B cell (primary cell): ENCODE measurements at regions not wholly inside any gene's neighbourhood (a gene's known extent, or its start where the extent isn't known, plus 50 kb on each side); places are given as distances from the start of the nearest gene placed in this dataset.

ENCODE experiments used
- ATAC-seq: fragments of 200-7000 bp; cut with Tn5 transposase; one replicate; pipeline ENCODE4 v1.10.0; 2021; ENCODE audit warnings: low read depth, mild to moderate bottlenecking, moderate number of reproducible peaks, moderate library complexity
- CTCF ChIA-PET: fragments of 350-600 bp; sonication (Branson Sonifier 250); formaldehyde crosslinking; loops from one replicate; lab custom pipeline; 2021; ENCODE audit warnings: antibody characterized with exemption, inconsistent platforms; lab: Charles Lee
- POLR2A ChIA-PET: fragments of 350-600 bp; sonication (Branson Sonifier 250); formaldehyde crosslinking; loops from one replicate; lab custom pipeline; 2021; ENCODE audit warnings: antibody characterized with exemption; lab: Charles Lee
- DNase-seq: peaks from one replicate; pipeline ENCODE4 v3.0.0; 2013
- H2AFZ ChIP-seq: 2 replicates; pipeline ENCODE4 v1.6.1; 2012; ENCODE audit warnings: mild to moderate bottlenecking, low read depth, low read length; ENCODE audit not compliant: insufficient read depth, poor library complexity, severe bottlenecking
- H3K27ac ChIP-seq, 2 donors: 1 replicate in 1 of 2; 2 replicates in 1 of 2; pipeline ENCODE4 v1.5.1; 2012 to 2013; ENCODE audit warnings: low read length in 2 of 2, mild to moderate bottlenecking in 2 of 2, moderate library complexity in 1 of 2
- H3K27me3 ChIP-seq, 4 experiments: fragments of 200-600 bp in 1 of 4; sonication (generic) in 1 of 4; replicated peaks in 1 of 4; 1 replicate in 2 of 4; 2 replicates in 2 of 4; pipeline versions ENCODE4 v1.6.1 to v1.7.0; 2013 to 2016; ENCODE audit warnings: low read length in 3 of 4, mild to moderate bottlenecking in 2 of 4, mixed read lengths in 1 of 4, moderate library complexity in 1 of 4; ENCODE audit not compliant: insufficient read depth in 4 of 4, control insufficient read depth in 3 of 4; ENCODE audit errors: control extremely low read depth in 1 of 4
- H3K36me3 ChIP-seq, 2 experiments: replicated peaks in 1 of 2; 1 replicate in 1 of 2; 2 replicates in 1 of 2; pipeline versions ENCODE4 v1.6.1 to v1.7.1; 2013; ENCODE audit warnings: low read length in 1 of 2; ENCODE audit not compliant: insufficient read depth in 2 of 2, control insufficient read depth in 1 of 2; ENCODE audit errors: control extremely low read depth in 1 of 2, extremely low read depth in 1 of 2
- H3K4me1 ChIP-seq, 2 donors: fragments of 200-600 bp in 1 of 2; sonication (generic) in 1 of 2; 1 replicate in 1 of 2; 2 replicates in 1 of 2; pipeline versions ENCODE4 v1.5.1 to v1.6.1; 2013 to 2017; ENCODE audit warnings: low read length in 2 of 2; ENCODE audit not compliant: control insufficient read depth in 2 of 2, insufficient read depth in 2 of 2
- H3K4me2 ChIP-seq: replicated peaks from 2 replicates; pipeline ENCODE3; 2012; ENCODE audit warnings: mild to moderate bottlenecking, low read depth, low read length; ENCODE audit not compliant: poor library complexity, severe bottlenecking
- H3K4me3 ChIP-seq, 5 experiments: fragments of 200-600 bp in 1 of 5; sonication (generic) in 1 of 5; 1 replicate in 3 of 5; 2 replicates in 2 of 5; pipeline versions ENCODE4 v1.5.1 to v1.7.0; 2011 to 2016; ENCODE audit warnings: low read length in 4 of 5, mild to moderate bottlenecking in 4 of 5, low read depth in 2 of 5, control low read depth in 1 of 5, moderate library complexity in 1 of 5; ENCODE audit not compliant: insufficient read depth in 1 of 5; ENCODE audit errors: control extremely low read depth in 1 of 5, extremely low read depth in 1 of 5
- H3K79me2 ChIP-seq: fragments of 200-600 bp; sonication (generic); one replicate; pipeline ENCODE4 v1.6.0; 2016; ENCODE audit warnings: low read length; ENCODE audit not compliant: control insufficient read depth, insufficient read depth
- H3K9ac ChIP-seq: fragments of 200-600 bp; sonication (generic); 2 replicates; pipeline ENCODE4 v1.6.1; 2017; ENCODE audit warnings: mild to moderate bottlenecking, low read length, moderate library complexity
- H3K9me3 ChIP-seq, 3 donors: one replicate each; pipeline versions ENCODE4 v1.6.1 to v1.7.1; 2013; ENCODE audit warnings: low read length in 2 of 3; ENCODE audit not compliant: control insufficient read depth in 2 of 3, insufficient read depth in 1 of 3; ENCODE audit errors: control extremely low read depth in 1 of 3
- H4K20me1 ChIP-seq: 2 replicates; pipeline ENCODE4 v1.6.0; 2012; ENCODE audit warnings: mild to moderate bottlenecking, low read length; ENCODE audit not compliant: insufficient read depth, control insufficient read depth, poor library complexity, severe bottlenecking
- H3K27ac Mint-ChIP-seq: one replicate; pipeline ENCODE4 v1.8.0; 2021; ENCODE audit warnings: mixed read lengths
- H3K27me3 Mint-ChIP-seq: one replicate; pipeline ENCODE4 v1.8.0; 2021; ENCODE audit warnings: mixed read lengths
- H3K4me1 Mint-ChIP-seq: one replicate; pipeline ENCODE4 v1.8.0; 2021; ENCODE audit warnings: mixed read lengths
- H3K4me3 Mint-ChIP-seq: one replicate; pipeline ENCODE4 v1.8.0; 2021; ENCODE audit warnings: mixed read lengths
- H3K9me3 Mint-ChIP-seq: one replicate; pipeline ENCODE4 v1.8.0; 2022; ENCODE audit warnings: mixed read lengths; ENCODE audit not compliant: insufficient read depth
- EZH2 ChIP-seq: IDR thresholded peaks from 2 replicates; pipeline ENCODE4 v1.6.1; 2012; ENCODE audit warnings: borderline replicate concordance, low read depth, mild to moderate bottlenecking, moderate library complexity, low read length; ENCODE audit not compliant: insufficient read depth, poor library complexity, severe bottlenecking
- WGBS: methylation state at CpG from one replicate; pipeline ENCODE4 v1.1.5; 2013; ENCODE audit warnings: missing lambda C conversion rate; ENCODE audit not compliant: insufficient coverage; 5-methylcytosine and 5-hydroxymethylcytosine counted together
- intact Hi-C: fragments of 100-400 bp; cut with micrococcal nuclease; formaldehyde crosslinking; loops from one replicate; pipeline ENCODE4 v1.10.0; 2022
- TF ChIP-seq, protein P1 (sequence below): fragments of 200-600 bp; IDR thresholded peaks from one replicate; pipeline ENCODE4 v1.8.0; 2022; ENCODE audit warnings: antibody characterized with exemption, mild to moderate bottlenecking

DNA sequence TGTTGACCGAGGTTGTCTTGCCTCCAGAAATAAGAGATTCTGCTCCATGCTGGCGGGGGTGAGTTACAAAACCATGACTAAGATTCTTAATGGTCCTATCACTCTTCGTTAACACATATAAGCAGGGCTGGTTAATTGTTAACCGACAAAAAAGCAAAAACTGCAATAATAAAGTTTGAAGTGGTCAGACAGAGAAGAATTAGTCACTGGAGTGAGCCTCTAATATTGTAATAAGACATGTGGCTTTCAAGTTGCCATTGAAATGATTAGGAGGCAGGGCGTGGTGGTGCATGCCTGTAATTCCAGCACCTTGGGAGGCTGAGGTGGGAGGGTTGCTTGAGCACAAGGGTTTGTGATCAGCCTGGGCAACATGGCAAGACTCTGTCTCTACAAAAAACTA is 78.4 kb upstream of the NR2F2 start:
- POLR2A ChIA-PET = no interaction called here
- no peaks in the 10 kb centered on the region for H3K79me2 ChIP-seq
- WGBS = 94% methylated on average over 3 of the region's 5 CpGs
- no peak overlapping the region for H3K4me2 ChIP-seq
- H3K27ac ChIP-seq = no peak overlapping the region
- H3K27me3 ChIP-seq = no peaks in the 10 kb centered on the region
- no peaks in the 10 kb centered on the region for H4K20me1 ChIP-seq
- peaks cover 4% of the 10 kb centered on the region for H3K9me3 Mint-ChIP-seq
- CTCF ChIA-PET = no interaction called here
- H3K4me1 ChIP-seq = no peaks in the 10 kb centered on the region
- H3K4me3 Mint-ChIP-seq = no peak overlapping the region
- no peak overlapping the region for H3K27ac Mint-ChIP-seq
- intact Hi-C loops = no loop called here
- ATAC-seq = no peak
- H3K36me3 ChIP-seq = no peaks in the 10 kb centered on the region
- no peak overlapping the region for H2AFZ ChIP-seq
- H3K4me3 ChIP-seq = no peak overlapping the region
- DNase-seq = no peak
- no peaks in the 10 kb centered on the region for H3K4me1 Mint-ChIP-seq
- no peaks in the 10 kb centered on the region for H3K27me3 Mint-ChIP-seq
- no peak overlapping the region for H3K9ac ChIP-seq
- TF ChIP-seq, protein P1, sequence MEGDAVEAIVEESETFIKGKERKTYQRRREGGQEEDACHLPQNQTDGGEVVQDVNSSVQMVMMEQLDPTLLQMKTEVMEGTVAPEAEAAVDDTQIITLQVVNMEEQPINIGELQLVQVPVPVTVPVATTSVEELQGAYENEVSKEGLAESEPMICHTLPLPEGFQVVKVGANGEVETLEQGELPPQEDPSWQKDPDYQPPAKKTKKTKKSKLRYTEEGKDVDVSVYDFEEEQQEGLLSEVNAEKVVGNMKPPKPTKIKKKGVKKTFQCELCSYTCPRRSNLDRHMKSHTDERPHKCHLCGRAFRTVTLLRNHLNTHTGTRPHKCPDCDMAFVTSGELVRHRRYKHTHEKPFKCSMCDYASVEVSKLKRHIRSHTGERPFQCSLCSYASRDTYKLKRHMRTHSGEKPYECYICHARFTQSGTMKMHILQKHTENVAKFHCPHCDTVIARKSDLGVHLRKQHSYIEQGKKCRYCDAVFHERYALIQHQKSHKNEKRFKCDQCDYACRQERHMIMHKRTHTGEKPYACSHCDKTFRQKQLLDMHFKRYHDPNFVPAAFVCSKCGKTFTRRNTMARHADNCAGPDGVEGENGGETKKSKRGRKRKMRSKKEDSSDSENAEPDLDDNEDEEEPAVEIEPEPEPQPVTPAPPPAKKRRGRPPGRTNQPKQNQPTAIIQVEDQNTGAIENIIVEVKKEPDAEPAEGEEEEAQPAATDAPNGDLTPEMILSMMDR = no peak
- no peak for TF ChIP-seq EZH2
- peaks cover 0 to 3% (median 0%) of the 10 kb centered on the region in 3 donors for H3K9me3 ChIP-seq

DNA sequence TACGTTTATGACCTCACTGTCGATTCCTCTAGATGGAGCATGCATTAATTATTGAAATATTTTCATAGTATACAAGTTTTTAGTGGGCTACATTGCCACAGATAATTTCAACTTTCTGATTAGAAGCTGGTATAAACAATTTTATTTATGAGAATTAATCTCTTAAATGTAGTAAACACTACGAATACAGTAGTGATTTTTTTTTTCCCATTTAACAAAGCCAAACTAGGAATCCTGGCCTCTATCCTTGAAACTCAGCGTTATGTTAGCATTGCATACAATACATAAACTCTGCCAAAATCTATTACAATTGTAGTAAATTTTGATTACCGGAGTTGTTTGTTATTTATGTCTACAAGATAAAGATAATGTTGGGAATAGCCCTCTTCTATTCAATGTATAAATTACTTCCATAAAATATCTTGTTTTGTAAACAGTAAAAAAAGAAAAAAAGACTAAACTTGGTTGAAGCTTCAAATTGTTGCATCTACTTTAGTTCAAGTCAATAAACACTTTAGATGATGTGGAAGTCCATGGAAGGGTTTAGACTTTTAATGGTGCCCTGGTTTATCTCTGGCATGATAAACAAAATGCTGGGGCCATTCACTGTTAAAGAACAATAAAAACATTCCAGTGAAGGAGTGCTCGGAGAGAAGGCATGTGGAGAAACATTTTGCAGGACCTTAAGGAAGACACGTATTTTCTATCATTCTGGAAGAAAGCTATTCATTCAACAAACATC is 77.3 kb upstream of the NR2F2 start:
- no peaks in the 10 kb centered on the region for H3K4me1 Mint-ChIP-seq
- H3K9me3 Mint-ChIP-seq = peaks cover 4% of the 10 kb centered on the region
- no peaks in the 10 kb centered on the region for H3K36me3 ChIP-seq
- H3K9ac ChIP-seq = no peak overlapping the region
- no peaks in the 10 kb centered on the region for H3K4me1 ChIP-seq
- H3K79me2 ChIP-seq = no peaks in the 10 kb centered on the region
- no CpG with 5 or more reads among the region's 7 CpGs for WGBS
- POLR2A ChIA-PET = no interaction called here
- H3K4me2 ChIP-seq = no peak overlapping the region
- CTCF ChIA-PET = no interaction called here
- H3K27me3 ChIP-seq = no peaks in the 10 kb centered on the region
- no peak overlapping the region for H2AFZ ChIP-seq
- no peak overlapping the region for H3K27ac ChIP-seq
- H3K4me3 Mint-ChIP-seq = no peak overlapping the region
- intact Hi-C loops = no loop called here
- peaks cover 0 to 3% (median 0%) of the 10 kb centered on the region in 3 donors for H3K9me3 ChIP-seq
- no peaks in the 10 kb centered on the region for H4K20me1 ChIP-seq
- H3K27me3 Mint-ChIP-seq = no peaks in the 10 kb centered on the region
- no peak overlapping the region for H3K4me3 ChIP-seq
- no peak for ATAC-seq
- no peak for DNase-seq
- no peak overlapping the region for H3K27ac Mint-ChIP-seq
- TF ChIP-seq, protein P1 = no peak
- no peak for TF ChIP-seq EZH2
